HG03432 (cell line): ENCODE measurements at regions not wholly inside any gene's neighbourhood (a gene's known extent, or its start where the extent isn't known, plus 50 kb on each side); places are given as distances from the start of the nearest gene placed in this dataset.

Experiments used
- ATAC-seq: cut with Tn5 transposase; IDR thresholded peaks from one replicate; pipeline ENCODE4 v1.9.1; 2021; ENCODE audit warnings: mild to moderate bottlenecking, moderate library complexity; ENCODE audit not compliant: unreplicated experiment

- no peak for ATAC-seq
Measured at GRCh38 chr2:216553482-216554240, 55.0 kb downstream of the RPL37A start.

- ATAC-seq, result no peak
Measured at GRCh38 chr2:216554286-216554685, 55.6 kb downstream of the RPL37A start.

GRCh38 chr2:216554755-216555154 lies 56.1 kb downstream of the RPL37A start:
- no peak for ATAC-seq

GRCh38 chr2:216555274-216555673 lies 56.6 kb downstream of the RPL37A start:
- peak; percentile 61 for ATAC-seq

- ATAC-seq, result no peak
Measured at GRCh38 chr2:216556202-216556601, 57.6 kb downstream of the RPL37A start.

- ATAC-seq, result no peak
Measured at GRCh38 chr2:216557413-216557812, 58.8 kb downstream of the RPL37A start.

GRCh38 chr2:216557820-216558219 lies 59.2 kb downstream of the RPL37A start:
- ATAC-seq, result no peak

GRCh38 chr2:216559625-216560156 lies 61.0 kb downstream of the RPL37A start:
- ATAC-seq, result no peak

GRCh38 chr2:216560838-216561270 lies 62.2 kb downstream of the RPL37A start:
- ATAC-seq, result no peak

- ATAC-seq, result no peak
Measured at GRCh38 chr2:216562696-216563435, 64.2 kb downstream of the RPL37A start.

- ATAC-seq, result no peak
Measured at GRCh38 chr2:216563646-216564045, 65.0 kb downstream of the RPL37A start.

- no peak for ATAC-seq
Measured at GRCh38 chr2:216564611-216565010, 66.0 kb downstream of the RPL37A start.

GRCh38 chr2:216565956-216566355 lies 67.3 kb upstream of the IGFBP2 start:
- no peak for ATAC-seq

GRCh38 chr2:216568576-216568975 lies 64.6 kb upstream of the IGFBP2 start:
- ATAC-seq, result no peak

GRCh38 chr2:216569765-216570164 lies 63.5 kb upstream of the IGFBP2 start:
- no peak for ATAC-seq

- no peak for ATAC-seq
Measured at GRCh38 chr2:216570357-216570756, 62.9 kb upstream of the IGFBP2 start.

- no peak for ATAC-seq
Measured at GRCh38 chr2:216571178-216571908, 61.9 kb upstream of the IGFBP2 start.

- ATAC-seq, result peak; percentile 43
Measured at GRCh38 chr2:216571909-216572513, 61.2 kb upstream of the IGFBP2 start.

- no peak for ATAC-seq
Measured at GRCh38 chr2:216572582-216573578, 60.3 kb upstream of the IGFBP2 start.

- ATAC-seq, result no peak
Measured at GRCh38 chr2:216574046-216574445, 59.2 kb upstream of the IGFBP2 start.
